Cardiac fibroblast (primary cell): ENCODE measurements at regions not wholly inside any gene's neighbourhood (a gene's known extent, or its start where the extent isn't known, plus 50 kb on each side); places are given as distances from the start of the nearest gene placed in this dataset.

ENCODE experiments used
- DNase-seq, 2 donors: peaks; one replicate each; pipeline versions ENCODE4 v3.0.0 to v3.0.0-alpha.2; 2010; ENCODE audit warnings: low read depth in 2 of 2
- H3K4me3 ChIP-seq, 2 donors: replicated peaks in 1 of 2; 1 replicate in 1 of 2; 2 replicates in 1 of 2; pipeline ENCODE4 v1.5.1; 2011; ENCODE audit warnings: low read depth in 2 of 2, low read length in 2 of 2, mild to moderate bottlenecking in 2 of 2, moderate library complexity in 1 of 2
- CTCF ChIP-seq: IDR thresholded peaks from one replicate; pipeline ENCODE4 v1.5.1; 2011; ENCODE audit warnings: low read depth, mild to moderate bottlenecking, low read length, inconsistent platforms

DNA sequence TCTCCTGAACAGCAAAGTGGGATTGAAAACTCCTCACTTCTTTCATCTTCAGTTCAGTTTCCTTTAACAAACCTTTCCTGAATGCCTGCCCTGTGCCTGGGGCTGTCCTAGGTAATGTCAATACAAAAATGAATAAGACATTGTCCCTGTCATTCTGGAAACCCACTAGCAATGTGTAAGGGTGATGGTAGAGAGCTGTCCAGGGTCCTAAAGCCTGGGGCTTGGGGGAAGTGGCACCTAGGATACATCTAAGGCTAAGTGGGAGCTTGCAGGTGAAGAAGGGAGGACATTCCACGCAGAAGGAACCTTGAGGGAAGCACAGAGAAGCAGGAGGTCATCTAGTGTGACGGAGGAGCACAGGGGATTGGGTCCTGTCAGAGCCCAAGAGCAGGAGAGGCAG is 212.7 kb upstream of the PPP2R3A start:
- DNase-seq: no peak
- no peak for TF ChIP-seq CTCF
- no peak overlapping the region for H3K4me3 ChIP-seq

- H3K4me3 ChIP-seq: no peak overlapping the region
- no peak for TF ChIP-seq CTCF
- DNase-seq: no peak
Measured at GRCh38 chr3:135753506-135753905, 212.0 kb upstream of the PPP2R3A start.

DNA sequence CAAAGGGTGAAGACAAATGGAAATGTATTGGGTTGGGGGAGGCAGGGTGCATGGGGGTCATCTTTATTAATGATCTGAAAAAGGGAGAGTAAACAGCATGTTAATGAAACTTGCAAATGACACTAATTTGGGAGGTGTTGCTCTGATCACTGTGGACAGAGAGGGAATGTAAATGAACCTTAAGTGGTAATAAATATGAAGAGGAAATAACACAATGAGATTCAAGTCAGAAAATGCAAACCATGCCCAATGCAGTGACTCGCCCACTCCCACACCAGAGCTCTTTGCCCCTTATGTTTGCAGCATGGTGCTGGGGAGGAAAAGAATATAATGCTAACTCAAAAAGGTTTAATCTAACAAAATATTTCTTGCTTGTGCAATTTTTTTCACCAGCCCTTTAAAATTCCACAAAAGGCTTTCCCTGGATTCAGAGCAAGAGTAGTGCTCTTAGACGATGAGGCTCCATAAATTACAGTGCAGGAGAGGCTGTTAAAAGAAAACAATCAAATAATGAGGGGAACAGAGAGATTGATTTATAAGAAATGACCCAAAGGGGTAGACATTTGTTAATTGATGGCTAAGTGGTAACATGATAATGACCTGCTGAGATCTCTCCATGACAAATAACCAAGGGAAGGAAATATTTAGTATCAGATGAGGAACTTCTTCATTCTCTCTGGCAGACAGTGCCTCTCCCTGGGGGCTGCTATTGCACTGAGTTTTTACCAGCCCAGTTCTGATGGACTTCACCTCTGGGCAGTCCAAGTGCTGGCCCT is 210.0 kb upstream of the PPP2R3A start:
- TF ChIP-seq CTCF: no peak
- no peak for DNase-seq
- no peak overlapping the region for H3K4me3 ChIP-seq

GRCh38 chr3:135756106-135756668 is 209.3 kb upstream of the PPP2R3A start:
- no peak for TF ChIP-seq CTCF
- DNase-seq: no peak
- H3K4me3 ChIP-seq: no peak overlapping the region

- no peak for DNase-seq
- H3K4me3 ChIP-seq: no peak overlapping the region
- no peak for TF ChIP-seq CTCF
Measured at GRCh38 chr3:135757421-135757820, 208.1 kb upstream of the PPP2R3A start.

GRCh38 chr3:135758961-135759360 is 206.6 kb upstream of the PPP2R3A start:
- no peak for TF ChIP-seq CTCF
- H3K4me3 ChIP-seq: no peak overlapping the region
- no peak for DNase-seq

DNA sequence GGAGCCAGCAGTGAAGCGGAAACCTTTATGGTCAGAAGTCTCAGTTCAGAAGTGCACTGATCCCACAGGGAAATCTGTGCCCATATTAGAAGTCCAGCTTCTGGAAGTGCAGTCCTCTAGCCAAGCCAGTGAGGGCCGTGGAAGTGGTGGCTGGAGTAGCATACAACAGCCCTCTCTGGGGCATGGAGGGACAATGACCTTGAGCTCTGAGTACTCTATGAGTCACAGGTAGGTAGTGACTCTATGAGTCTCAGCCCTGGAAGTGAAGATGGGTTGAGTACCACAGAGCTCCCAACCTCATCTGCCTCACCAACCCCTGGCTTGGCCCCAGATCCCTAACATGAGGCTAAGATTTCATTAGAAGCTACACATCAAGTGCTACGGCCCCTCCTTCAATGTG is 205.9 kb upstream of the PPP2R3A start:
- no peak for TF ChIP-seq CTCF
- no peak overlapping the region for H3K4me3 ChIP-seq
- DNase-seq: no peak
